ENCODE measurements at regions not wholly inside any gene's neighbourhood (a gene's known extent, or its start where the extent isn't known, plus 50 kb on each side); places are given as distances from the start of the nearest gene placed in this dataset.

DNA sequence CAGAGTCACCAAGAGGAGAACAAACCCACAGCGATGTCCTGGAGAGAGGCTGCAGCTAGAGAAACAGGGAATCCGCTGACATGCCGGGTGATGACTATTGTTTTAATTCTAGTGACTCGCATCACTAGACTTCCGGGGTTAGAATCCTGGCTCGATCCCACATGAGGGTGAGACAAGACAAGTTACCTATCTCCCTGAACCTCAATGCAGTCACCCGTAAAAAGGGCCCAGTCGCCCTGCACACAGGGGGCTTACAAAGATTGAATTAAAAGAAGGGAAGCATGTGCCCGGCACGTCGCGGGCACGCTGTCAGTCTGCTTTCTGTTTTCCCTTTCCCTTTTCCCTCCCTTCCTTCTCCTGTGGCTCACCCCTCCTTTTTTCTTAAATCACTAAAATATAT is 212.9 kb upstream of the FOXF1 start:
- no peaks in the 10 kb centered on the region for H3K9me3 ChIP-seq (ENCODE audit: severe bottlenecking)
- no peak overlapping the region for H3K4me3 ChIP-seq (ENCODE audit: severe bottlenecking)
- no peak overlapping the region for H3K27ac ChIP-seq (ENCODE audit: poor library complexity, severe bottlenecking)
- DNase-seq (ENCODE audit: low spot score): peak; percentile 7
- 0 out of 3 replicates have a peak, but pooled peaks have one; percentile 19 for ATAC-seq (ENCODE audit: low read depth)
- no peak for TF ChIP-seq CTCF (IDR thresholded peaks at IDR 0.05; ENCODE audit: poor library complexity, severe bottlenecking)
- H3K4me1 ChIP-seq (ENCODE audit: insufficient read depth, poor library complexity, severe bottlenecking): peaks cover 3% of the 10 kb centered on the region
- H3K27me3 ChIP-seq (ENCODE audit: insufficient read depth, poor library complexity, severe bottlenecking): peaks cover 92% of the 10 kb centered on the region
- H3K36me3 ChIP-seq (ENCODE audit: low read depth): no peaks in the 10 kb centered on the region

DNA sequence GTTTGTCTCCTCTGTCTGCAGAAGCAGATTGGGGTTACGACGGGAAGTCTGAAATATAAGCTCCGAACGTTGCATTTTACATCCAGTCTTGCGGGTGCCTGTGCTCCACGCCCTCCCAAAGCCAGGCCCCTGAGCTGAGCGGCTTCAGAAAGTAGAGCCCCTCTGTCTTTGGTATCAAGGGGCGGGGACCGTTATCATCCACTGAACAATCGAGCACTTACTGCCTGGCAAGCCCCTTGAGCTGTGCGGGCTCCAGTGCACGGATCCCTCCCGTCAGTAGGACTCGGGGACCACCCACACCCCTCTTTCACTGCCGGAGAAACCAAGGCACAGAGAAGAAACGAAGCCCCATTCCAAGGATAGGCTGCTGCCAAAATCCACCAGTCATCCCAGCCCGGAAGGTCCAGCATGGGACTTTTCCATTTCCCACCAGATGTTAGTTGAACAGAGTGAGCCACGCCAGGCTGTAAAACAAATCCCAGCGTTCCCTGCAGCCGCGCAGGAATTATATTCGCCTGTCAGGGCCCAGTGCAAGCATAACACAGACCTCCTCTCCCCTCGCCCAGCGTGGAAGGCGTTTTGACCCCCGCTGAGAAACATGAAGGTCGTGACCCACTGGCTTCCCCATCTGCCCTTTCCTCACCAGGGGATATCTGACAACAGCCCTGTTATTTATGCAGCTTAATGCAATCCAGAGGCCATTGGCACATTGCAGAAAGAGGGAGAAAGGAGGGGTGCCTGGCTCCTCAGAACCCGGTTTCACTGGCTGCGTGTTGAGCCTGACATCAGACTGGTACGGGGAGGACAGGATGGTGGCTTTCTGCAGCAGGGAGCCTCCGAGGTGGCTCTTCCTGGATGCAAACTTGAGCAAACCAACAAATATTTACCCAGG is 212.2 kb upstream of the FOXF1 start:
- TF ChIP-seq CTCF (IDR thresholded peaks at IDR 0.05; ENCODE audit: poor library complexity, severe bottlenecking): no peak
- peaks cover 3% of the 10 kb centered on the region for H3K4me1 ChIP-seq (ENCODE audit: insufficient read depth, poor library complexity, severe bottlenecking)
- no peaks in the 10 kb centered on the region for H3K9me3 ChIP-seq (ENCODE audit: severe bottlenecking)
- no peaks in the 10 kb centered on the region for H3K36me3 ChIP-seq (ENCODE audit: low read depth)
- H3K4me3 ChIP-seq (ENCODE audit: severe bottlenecking): no peak overlapping the region
- peak; percentile 27 for DNase-seq (ENCODE audit: low spot score)
- H3K27ac ChIP-seq (ENCODE audit: poor library complexity, severe bottlenecking): no peak overlapping the region
- no peak for ATAC-seq (ENCODE audit: low read depth)
- peaks cover 84% of the 10 kb centered on the region for H3K27me3 ChIP-seq (ENCODE audit: insufficient read depth, poor library complexity, severe bottlenecking)

DNA sequence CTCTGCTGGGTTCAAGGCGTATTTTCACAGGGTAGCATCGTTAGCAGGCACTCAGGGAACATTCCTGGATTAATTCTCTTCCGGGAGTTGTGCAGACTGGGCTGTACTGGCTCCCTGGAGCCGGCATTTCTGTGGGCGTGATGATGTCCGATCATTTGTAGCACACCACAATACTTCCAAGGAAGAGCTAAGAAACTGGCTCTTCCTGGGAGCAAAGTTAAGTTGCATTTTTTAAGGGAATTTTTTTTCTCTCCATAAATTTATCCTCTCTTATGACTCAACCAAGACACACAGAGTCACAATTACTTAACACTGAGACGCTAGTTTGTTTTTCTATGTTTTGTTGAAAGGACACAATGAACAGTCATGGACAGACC is 211.6 kb upstream of the FOXF1 start:
- TF ChIP-seq CTCF (IDR thresholded peaks at IDR 0.05; ENCODE audit: poor library complexity, severe bottlenecking): no peak
- H3K9me3 ChIP-seq (ENCODE audit: severe bottlenecking): no peaks in the 10 kb centered on the region
- H3K4me3 ChIP-seq (ENCODE audit: severe bottlenecking): no peak overlapping the region
- H3K4me1 ChIP-seq (ENCODE audit: insufficient read depth, poor library complexity, severe bottlenecking): peaks cover 3% of the 10 kb centered on the region
- H3K27me3 ChIP-seq (ENCODE audit: insufficient read depth, poor library complexity, severe bottlenecking): peaks cover 78% of the 10 kb centered on the region
- H3K27ac ChIP-seq (ENCODE audit: poor library complexity, severe bottlenecking): no peak overlapping the region
- no peaks in the 10 kb centered on the region for H3K36me3 ChIP-seq (ENCODE audit: low read depth)
- ATAC-seq (ENCODE audit: low read depth): no peak
- DNase-seq (ENCODE audit: low spot score): peak; percentile 3

DNA sequence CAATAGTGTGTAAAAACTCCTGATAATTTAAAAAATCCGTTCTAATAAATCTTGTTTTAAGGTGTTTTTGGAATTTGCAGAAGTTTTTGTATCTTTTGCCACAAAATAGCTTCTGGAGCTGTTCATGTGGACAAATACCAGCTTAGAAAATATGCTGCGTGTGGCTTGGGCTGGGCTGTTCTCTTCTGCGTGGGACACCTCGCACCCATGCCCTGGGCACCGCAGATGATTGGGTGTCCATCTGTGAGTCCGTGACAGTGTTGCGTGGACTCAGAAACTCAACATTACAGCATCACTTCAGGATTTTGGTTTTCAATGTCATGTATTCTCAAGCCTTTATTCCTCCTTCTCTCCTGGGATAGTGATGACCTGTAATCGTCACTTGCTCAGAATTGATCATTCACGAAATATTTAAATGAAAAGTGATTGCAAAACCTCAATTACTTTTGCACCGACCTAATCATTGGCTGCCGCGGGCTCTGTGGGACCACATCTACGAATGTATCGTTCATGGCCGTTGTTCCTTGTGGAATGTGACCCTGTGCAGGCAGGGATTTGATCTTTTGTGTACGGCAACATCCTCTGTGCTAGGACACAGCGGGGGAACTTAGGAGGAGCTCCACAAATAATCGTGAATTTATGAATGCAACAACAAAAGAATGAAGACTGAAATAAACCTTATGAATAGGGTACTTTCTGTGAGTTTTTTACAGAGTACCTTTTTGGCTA is 210.3 kb upstream of the FOXF1 start:
- Histone ChIP-seq H3K4me3 (ENCODE audit: severe bottlenecking) (no peak overlapping the region), H3K4me1 (ENCODE audit: insufficient read depth, poor library complexity, severe bottlenecking) (peaks cover 3% of the 10 kb centered on the region), H3K27me3 (ENCODE audit: insufficient read depth, poor library complexity, severe bottlenecking) (peaks cover 65% of the 10 kb centered on the region), H3K9me3 (ENCODE audit: severe bottlenecking) (no peaks in the 10 kb centered on the region), H3K27ac (ENCODE audit: poor library complexity, severe bottlenecking) (no peak overlapping the region), H3K36me3 (ENCODE audit: low read depth) (no peaks in the 10 kb centered on the region)
- TF ChIP-seq CTCF (IDR thresholded peaks at IDR 0.05; ENCODE audit: poor library complexity, severe bottlenecking): no peak
- ATAC-seq (ENCODE audit: low read depth) (no peak), DNase-seq (ENCODE audit: low spot score) (no peak)
